MCF 10A (cell line): ENCODE measurements at regions not wholly inside any gene's neighbourhood (a gene's known extent, or its start where the extent isn't known, plus 50 kb on each side); places are given as distances from the start of the nearest gene placed in this dataset.
A peak's percentile ranks its signal among the peaks of the same experiment; 100 is the strongest.

Experiments used
- BruUV-seq: library from RNA; stranded (reverse); fragments of 400-500 nt; replicated peaks from 2 replicates; lab custom pipeline; 2021; lab: Mats Ljungman, UMichigan
- CTCF ChIA-PET: fragments of 300-600 bp; sonication (Branson Sonifier 250); formaldehyde crosslinking; extraction: SDS; loops from one replicate; lab custom pipeline; 2021; ENCODE audit warnings: antibody characterized with exemption, inconsistent platforms; lab: Yijun Ruan, JAX
- POLR2A ChIA-PET: fragments of 300-600, 350-650 bp; sonication (Branson Sonifier 250); formaldehyde crosslinking; extraction: SDS; loops from one replicate; lab custom pipeline; 2020; ENCODE audit warnings: antibody characterized with exemption, inconsistent platforms; lab: Yijun Ruan, JAX
- DNase-seq: peaks from one replicate; pipeline ENCODE4 v3.0.0-alpha.2; 2018; ENCODE audit not compliant: unreplicated experiment
- H3K27ac Mint-ChIP-seq: one replicate; pipeline ENCODE4 v1.8.0; 2022; ENCODE audit warnings: mild to moderate bottlenecking, low read depth, mixed read lengths; ENCODE audit not compliant: unreplicated experiment
- H3K27me3 Mint-ChIP-seq: one replicate; pipeline ENCODE4 v1.8.0; 2022; ENCODE audit warnings: mixed read lengths; ENCODE audit not compliant: insufficient read depth, unreplicated experiment
- H3K36me3 Mint-ChIP-seq: one replicate; pipeline ENCODE4 v1.8.0; 2022; ENCODE audit warnings: mild to moderate bottlenecking, moderate library complexity, mixed read lengths; ENCODE audit not compliant: insufficient read depth, unreplicated experiment
- H3K4me1 Mint-ChIP-seq: one replicate; pipeline ENCODE4 v1.8.0; 2022; ENCODE audit warnings: mixed read lengths; ENCODE audit not compliant: insufficient read depth, unreplicated experiment
- H3K4me3 Mint-ChIP-seq: one replicate; pipeline ENCODE4 v1.8.0; 2022; ENCODE audit warnings: mild to moderate bottlenecking, moderate library complexity, mixed read lengths; ENCODE audit not compliant: unreplicated experiment
- H3K9me3 Mint-ChIP-seq: one replicate; pipeline ENCODE4 v1.8.0; 2022; ENCODE audit warnings: mixed read lengths; ENCODE audit not compliant: unreplicated experiment
- CTCF ChIP-seq: fragments of 200-600 bp; IDR thresholded peaks from one replicate; pipeline ENCODE4 v1.8.0; 2022; ENCODE audit warnings: antibody characterized with exemption, mild to moderate bottlenecking; ENCODE audit not compliant: unreplicated experiment
- intact Hi-C: fragments of 100-400 bp; cut with micrococcal nuclease; formaldehyde crosslinking; loops from 2 replicates; pipeline ENCODE4 v1.14.1; 2022

- Mint-ChIP-seq H3K27me3 (no peaks in the 10 kb centered on the region), H3K36me3 (no peaks in the 10 kb centered on the region), H3K4me3 (no peak overlapping the region), H3K9me3 (no peaks in the 10 kb centered on the region), H3K4me1 (no peaks in the 10 kb centered on the region), H3K27ac (no peak overlapping the region)
- ChIA-PET CTCF (interaction anchor here (0.6 kb wide), 1 partner anchor 281 kb away, joined by 3 read pairs; no protein-coding TSS in a partner anchor), POLR2A (no interaction called here)
- DNase-seq = peak; percentile 11
- intact Hi-C loops = no loop called here
- TF ChIP-seq CTCF = no peak
- no TSS peak for BruUV-seq
Observed at GRCh38 chr1:170856455-170856854, 78.9 kb upstream of the MROH9 start.

- Mint-ChIP-seq H3K4me1 (no peaks in the 10 kb centered on the region), H3K27ac (no peak overlapping the region), H3K4me3 (no peak overlapping the region), H3K27me3 (no peaks in the 10 kb centered on the region), H3K36me3 (no peaks in the 10 kb centered on the region), H3K9me3 (no peaks in the 10 kb centered on the region)
- CTCF ChIA-PET = interaction anchor here (0.7 to 1.0 kb wide), 2 partner anchors 13 to 368 kb away, joined by 3 read pairs; no protein-coding TSS in a partner anchor
- no TSS peak for BruUV-seq
- intact Hi-C loops = no loop called here
- no peak for DNase-seq
- POLR2A ChIA-PET = no interaction called here
- TF ChIP-seq CTCF = no peak
Observed at GRCh38 chr1:170857955-170858354, 77.4 kb upstream of the MROH9 start.

GRCh38 chr1:170863621-170864020, 71.7 kb upstream of the MROH9 start:
- ChIA-PET POLR2A (interaction anchor here (0.6 kb wide), 1 partner anchor 941 kb away, joined by 3 read pairs; no protein-coding TSS in a partner anchor), CTCF (interaction anchor here (0.6 to 1.1 kb wide), 5 partner anchors 12 to 891 kb away, joined by 3 to 5 read pairs (median 3); no protein-coding TSS in a partner anchor)
- Mint-ChIP-seq H3K4me3 (no peak overlapping the region), H3K36me3 (no peaks in the 10 kb centered on the region), H3K4me1 (no peaks in the 10 kb centered on the region), H3K27ac (no peak overlapping the region), H3K9me3 (no peaks in the 10 kb centered on the region), H3K27me3 (no peaks in the 10 kb centered on the region)
- intact Hi-C loops = no loop called here
- no peak for TF ChIP-seq CTCF
- DNase-seq = no peak
- BruUV-seq = no TSS peak

- no peaks in the 10 kb centered on the region for H3K4me1 Mint-ChIP-seq
- no peak overlapping the region for H3K4me3 Mint-ChIP-seq
- no peaks in the 10 kb centered on the region for H3K27me3 Mint-ChIP-seq
- no peaks in the 10 kb centered on the region for H3K9me3 Mint-ChIP-seq
- DNase-seq = no peak
- CTCF ChIA-PET = interaction anchor here (0.6 to 1.1 kb wide), 3 partner anchors 11 to 892 kb away, joined by 3 read pairs; no protein-coding TSS in a partner anchor
- intact Hi-C loops = no loop called here
- BruUV-seq = no TSS peak
- H3K36me3 Mint-ChIP-seq = no peaks in the 10 kb centered on the region
- POLR2A ChIA-PET = no interaction called here
- no peak overlapping the region for H3K27ac Mint-ChIP-seq
- TF ChIP-seq CTCF = no peak
Observed at GRCh38 chr1:170864238-170864637, 71.1 kb upstream of the MROH9 start.
